Type B pancreatic cell (in vitro differentiated cells): ENCODE measurements at regions not wholly inside any gene's neighbourhood (a gene's known extent, or its start where the extent isn't known, plus 50 kb on each side); places are given as distances from the start of the nearest gene placed in this dataset.

Experiments
- DNase-seq: peaks from one replicate; pipeline ENCODE4 v3.0.0; 2021; ENCODE audit warnings: mixed read lengths; ENCODE audit not compliant: unreplicated experiment; ENCODE audit errors: extremely low spot score
- H3K27ac Mint-ChIP-seq: 2 replicates; pipeline ENCODE4 v1.8.0; 2021; ENCODE audit warnings: mild to moderate bottlenecking, mixed read lengths
- H3K27me3 Mint-ChIP-seq: 2 replicates; pipeline ENCODE4 v1.8.0; 2021; ENCODE audit warnings: mixed read lengths
- H3K36me3 Mint-ChIP-seq: 2 replicates; pipeline ENCODE4 v1.8.0; 2021; ENCODE audit warnings: mixed read lengths
- H3K4me1 Mint-ChIP-seq: one replicate; pipeline ENCODE4 v1.8.0; 2021; ENCODE audit warnings: mixed read lengths; ENCODE audit not compliant: unreplicated experiment
- H3K4me3 Mint-ChIP-seq: 2 replicates; pipeline ENCODE4 v1.8.0; 2021; ENCODE audit warnings: mild to moderate bottlenecking, mixed read lengths
- H3K9me3 Mint-ChIP-seq: 2 replicates; pipeline ENCODE4 v1.8.0; 2021; ENCODE audit warnings: mixed read lengths
- TF ChIP-seq, protein P1 (sequence below): fragments of 200-600 bp; sonication (generic); conservative IDR thresholded peaks from 2 replicates; pipeline ENCODE4 v1.5.0; 2021; ENCODE audit warnings: antibody characterized with exemption, mild to moderate bottlenecking

DNA sequence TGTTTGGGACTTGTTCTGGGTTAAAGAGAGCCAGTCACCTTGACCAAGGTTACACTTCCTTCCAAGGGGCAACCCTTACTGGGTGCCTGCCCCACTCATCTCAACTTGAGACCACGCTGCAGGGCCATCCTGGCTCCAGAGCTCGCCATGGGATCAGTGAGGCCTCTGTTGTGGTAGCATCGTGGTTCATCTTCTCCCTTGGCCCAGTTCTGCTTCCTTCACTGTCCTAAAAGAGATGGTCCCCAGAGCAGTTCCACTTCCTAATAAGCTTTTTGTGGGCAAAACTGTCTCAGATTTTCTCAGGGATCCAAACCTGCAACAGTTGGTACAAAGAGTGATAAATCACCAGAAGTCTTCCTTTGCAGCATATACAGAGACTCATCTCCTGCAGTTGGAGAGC, 165.9 kb upstream of the TMEM260 start:
- no peaks in the 10 kb centered on the region for H3K36me3 Mint-ChIP-seq
- TF ChIP-seq, protein P1, sequence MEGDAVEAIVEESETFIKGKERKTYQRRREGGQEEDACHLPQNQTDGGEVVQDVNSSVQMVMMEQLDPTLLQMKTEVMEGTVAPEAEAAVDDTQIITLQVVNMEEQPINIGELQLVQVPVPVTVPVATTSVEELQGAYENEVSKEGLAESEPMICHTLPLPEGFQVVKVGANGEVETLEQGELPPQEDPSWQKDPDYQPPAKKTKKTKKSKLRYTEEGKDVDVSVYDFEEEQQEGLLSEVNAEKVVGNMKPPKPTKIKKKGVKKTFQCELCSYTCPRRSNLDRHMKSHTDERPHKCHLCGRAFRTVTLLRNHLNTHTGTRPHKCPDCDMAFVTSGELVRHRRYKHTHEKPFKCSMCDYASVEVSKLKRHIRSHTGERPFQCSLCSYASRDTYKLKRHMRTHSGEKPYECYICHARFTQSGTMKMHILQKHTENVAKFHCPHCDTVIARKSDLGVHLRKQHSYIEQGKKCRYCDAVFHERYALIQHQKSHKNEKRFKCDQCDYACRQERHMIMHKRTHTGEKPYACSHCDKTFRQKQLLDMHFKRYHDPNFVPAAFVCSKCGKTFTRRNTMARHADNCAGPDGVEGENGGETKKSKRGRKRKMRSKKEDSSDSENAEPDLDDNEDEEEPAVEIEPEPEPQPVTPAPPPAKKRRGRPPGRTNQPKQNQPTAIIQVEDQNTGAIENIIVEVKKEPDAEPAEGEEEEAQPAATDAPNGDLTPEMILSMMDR: no peak
- H3K4me1 Mint-ChIP-seq: peaks cover 12% of the 10 kb centered on the region
- no peaks in the 10 kb centered on the region for H3K9me3 Mint-ChIP-seq
- no peak for DNase-seq
- no peak overlapping the region for H3K4me3 Mint-ChIP-seq
- peaks cover 10% of the 10 kb centered on the region for H3K27me3 Mint-ChIP-seq
- no peak overlapping the region for H3K27ac Mint-ChIP-seq

DNA sequence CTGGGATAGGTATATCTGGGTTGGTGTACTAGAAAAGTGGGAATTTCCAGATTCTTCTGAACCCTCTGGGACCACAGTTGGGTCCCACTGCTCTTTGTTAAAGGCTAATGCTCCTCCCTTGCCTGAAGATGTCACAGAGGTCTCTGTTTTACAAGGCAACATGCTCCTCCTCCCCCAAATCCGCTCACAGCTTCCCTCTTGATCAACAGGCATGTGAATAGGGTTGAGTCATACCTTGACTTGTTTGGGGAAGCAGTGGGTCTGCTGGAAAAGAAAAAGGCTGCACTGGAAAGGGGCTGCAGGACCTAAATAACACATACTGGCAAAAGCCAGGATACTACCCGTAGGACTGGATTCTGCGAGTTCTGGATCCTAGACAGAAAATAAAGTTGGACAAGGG, 165.4 kb upstream of the TMEM260 start:
- no peak for DNase-seq
- Mint-ChIP-seq H3K4me3 (no peak overlapping the region), H3K4me1 (peaks cover 12% of the 10 kb centered on the region), H3K27ac (no peak overlapping the region), H3K9me3 (no peaks in the 10 kb centered on the region), H3K27me3 (peaks cover 10% of the 10 kb centered on the region), H3K36me3 (no peaks in the 10 kb centered on the region)
- TF ChIP-seq, protein P1: no peak

DNA sequence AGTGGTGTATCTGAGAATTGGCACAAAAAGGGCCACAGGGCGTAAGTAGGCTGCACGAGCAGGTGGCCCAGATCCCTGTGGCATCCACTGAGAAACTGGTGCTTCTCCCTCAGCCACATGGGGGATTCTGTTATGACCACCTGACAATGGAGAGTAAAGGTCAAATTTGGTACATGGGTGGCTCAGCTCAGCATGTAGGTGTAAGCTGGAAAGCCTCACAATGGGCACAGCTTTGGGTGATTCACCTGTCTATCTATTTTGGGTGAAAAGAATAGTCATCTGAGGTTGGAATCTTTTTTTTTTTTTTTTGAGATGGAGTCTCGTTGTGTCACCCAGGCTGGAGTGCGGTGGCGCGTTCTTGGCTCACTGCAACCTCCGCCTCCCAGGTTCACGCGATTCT, 163.4 kb upstream of the TMEM260 start:
- H3K4me1 Mint-ChIP-seq: peaks cover 12% of the 10 kb centered on the region
- H3K27me3 Mint-ChIP-seq: peaks cover 12% of the 10 kb centered on the region
- no peak overlapping the region for H3K27ac Mint-ChIP-seq

DNA sequence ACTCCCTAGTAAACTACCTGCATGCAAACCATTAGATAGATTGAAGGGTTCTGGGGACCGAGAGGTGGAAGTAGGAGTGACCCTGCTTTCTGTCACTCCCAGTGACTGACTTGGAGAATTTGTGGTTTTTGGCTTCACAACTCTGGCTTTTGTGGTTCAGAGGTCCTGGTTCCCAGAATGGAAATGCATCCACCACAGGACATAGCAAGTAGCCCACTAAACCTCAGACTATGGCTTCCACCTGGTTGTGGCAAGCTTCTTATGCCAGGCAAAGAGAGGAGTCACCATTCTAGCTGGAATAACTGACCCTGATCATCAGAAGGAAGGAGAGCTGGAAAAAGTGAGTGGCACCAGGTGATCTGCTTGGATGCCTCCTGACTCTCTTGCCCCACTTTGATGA, 162.4 kb upstream of the TMEM260 start:
- no peak overlapping the region for H3K4me3 Mint-ChIP-seq
- H3K4me1 Mint-ChIP-seq: peaks cover 10% of the 10 kb centered on the region
- peaks cover 8% of the 10 kb centered on the region for H3K27me3 Mint-ChIP-seq
- H3K9me3 Mint-ChIP-seq: no peaks in the 10 kb centered on the region
- H3K36me3 Mint-ChIP-seq: no peaks in the 10 kb centered on the region
- no peak overlapping the region for H3K27ac Mint-ChIP-seq
- TF ChIP-seq, protein P1: no peak
- no peak for DNase-seq

More for the DNA sequence above, 163.4 kb upstream of the TMEM260 start:
- H3K4me3 Mint-ChIP-seq: no peak overlapping the region
- DNase-seq: no peak
- no peaks in the 10 kb centered on the region for H3K9me3 Mint-ChIP-seq
- TF ChIP-seq, protein P1: no peak
- no peaks in the 10 kb centered on the region for H3K36me3 Mint-ChIP-seq

DNA sequence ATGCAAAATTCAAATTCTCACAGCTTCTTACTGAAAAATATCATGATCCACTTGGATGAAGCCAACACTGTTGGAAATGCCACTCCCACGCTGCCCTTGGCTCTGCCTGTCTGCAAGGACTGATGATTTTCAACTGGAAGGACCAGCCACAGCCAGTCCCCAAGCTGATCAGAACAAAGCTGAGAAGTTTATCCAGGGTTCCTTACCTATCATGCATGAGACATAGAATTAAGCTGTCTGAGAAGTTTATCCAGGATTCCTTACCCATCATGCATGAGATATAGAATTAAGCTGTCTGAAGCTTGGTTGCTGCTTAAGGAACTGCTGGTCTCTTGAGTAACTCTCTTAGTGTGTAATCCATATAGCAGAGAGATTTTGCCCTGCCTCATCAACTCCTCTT, 159.8 kb upstream of the TMEM260 start:
- DNase-seq: no peak
- Mint-ChIP-seq H3K4me3 (no peak overlapping the region), H3K27ac (no peak overlapping the region), H3K4me1 (peaks cover 19% of the 10 kb centered on the region), H3K36me3 (no peaks in the 10 kb centered on the region), H3K27me3 (peaks cover 3% of the 10 kb centered on the region), H3K9me3 (no peaks in the 10 kb centered on the region)
- TF ChIP-seq, protein P1: no peak

DNA sequence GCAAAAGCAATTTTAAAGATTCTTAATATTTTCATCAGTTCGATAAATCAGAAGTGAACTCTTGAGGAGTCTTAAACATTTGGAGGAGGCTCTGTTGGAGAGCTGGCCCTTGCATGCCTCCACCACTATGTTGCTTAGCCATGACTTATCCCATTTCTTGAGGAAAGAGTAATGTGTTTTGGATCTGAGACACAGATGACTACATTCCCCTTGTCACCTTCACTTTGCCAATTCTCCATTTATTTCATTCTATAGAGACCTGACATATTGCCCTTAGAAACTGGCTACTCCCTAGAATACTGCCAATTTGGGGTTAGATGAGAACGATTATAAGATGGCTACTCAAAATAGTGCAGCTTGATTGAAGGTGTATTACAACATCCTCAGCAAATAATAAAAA, 157.4 kb upstream of the TMEM260 start:
- Mint-ChIP-seq H3K9me3 (no peaks in the 10 kb centered on the region), H3K27me3 (peaks cover 3% of the 10 kb centered on the region), H3K4me3 (no peak overlapping the region), H3K27ac (no peak overlapping the region), H3K4me1 (peaks cover 19% of the 10 kb centered on the region), H3K36me3 (no peaks in the 10 kb centered on the region)
- DNase-seq: no peak
- TF ChIP-seq, protein P1: no peak
